ENCODE measurements at regions not wholly inside any gene's neighbourhood (a gene's known extent, or its start where the extent isn't known, plus 50 kb on each side); places are given as distances from the start of the nearest gene placed in this dataset.

DNA sequence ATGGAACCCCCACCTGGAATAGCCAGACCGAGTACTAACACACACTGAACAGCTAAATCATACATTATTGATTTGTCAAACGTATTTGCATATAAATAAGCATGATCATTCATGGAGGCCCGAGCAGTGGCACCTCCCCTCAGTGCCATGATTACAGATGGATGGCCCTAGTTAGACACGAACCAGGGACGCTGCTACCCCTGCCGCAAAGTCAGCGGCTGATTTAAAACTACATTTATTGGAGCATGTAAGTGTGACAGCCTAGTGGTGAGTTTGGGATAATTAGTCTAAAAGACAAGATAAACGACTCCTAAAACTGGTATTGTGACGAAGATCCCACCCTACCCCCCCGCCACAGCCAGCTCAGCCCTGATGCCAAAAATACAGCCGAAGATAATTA lies 159.1 kb upstream of the MAFB start:
- WGBS (ENCODE audit: extremely low coverage, insufficient coverage, low lambda C conversion rate) = no CpG with 5 or more reads among the region's 11 CpGs
- no peak overlapping the region for H3K9ac ChIP-seq (ENCODE audit: low read length)
- H2BK5ac ChIP-seq (ENCODE audit: low read length) = no peak overlapping the region
- no peak overlapping the region for H3K27ac ChIP-seq (ENCODE audit: low read depth, low read length)
- H3K4ac ChIP-seq (ENCODE audit: low read depth, low read length) = no peak overlapping the region
- H3K36me3 ChIP-seq (ENCODE audit: control insufficient read depth, insufficient read depth, low read length) = no peaks in the 10 kb centered on the region
- H2AK5ac ChIP-seq (ENCODE audit: low read length) = no peak overlapping the region
- H3K4me2 ChIP-seq (ENCODE audit: low read length) = no peak overlapping the region
- H4K8ac ChIP-seq (ENCODE audit: low read depth, low read length) = no peak overlapping the region
- H2BK15ac ChIP-seq (replicated peaks; ENCODE audit: low read depth) = no peak overlapping the region
- H3K4me1 ChIP-seq (ENCODE audit: control insufficient read depth, low read depth, low read length) = no peaks in the 10 kb centered on the region
- H3K4me3 ChIP-seq (ENCODE audit: low read length) = no peak overlapping the region
- no peak overlapping the region for H2BK120ac ChIP-seq (ENCODE audit: low read depth, low read length)
- no peak overlapping the region for H3K18ac ChIP-seq (ENCODE audit: low read length)
- H3K79me2 ChIP-seq (ENCODE audit: control insufficient read depth, insufficient read depth, low read length) = no peaks in the 10 kb centered on the region
- no peaks in the 10 kb centered on the region for H3K27me3 ChIP-seq (ENCODE audit: insufficient read depth, low read length, poor library complexity)
- no peak overlapping the region for H4K5ac ChIP-seq (ENCODE audit: low read length)
- H3K56ac ChIP-seq (ENCODE audit: low read length) = no peak overlapping the region
- DNase-seq = no peak
- H3K79me1 ChIP-seq (ENCODE audit: low read length) = no peaks in the 10 kb centered on the region
- no peak overlapping the region for H3K23ac ChIP-seq (ENCODE audit: low read length)

DNA sequence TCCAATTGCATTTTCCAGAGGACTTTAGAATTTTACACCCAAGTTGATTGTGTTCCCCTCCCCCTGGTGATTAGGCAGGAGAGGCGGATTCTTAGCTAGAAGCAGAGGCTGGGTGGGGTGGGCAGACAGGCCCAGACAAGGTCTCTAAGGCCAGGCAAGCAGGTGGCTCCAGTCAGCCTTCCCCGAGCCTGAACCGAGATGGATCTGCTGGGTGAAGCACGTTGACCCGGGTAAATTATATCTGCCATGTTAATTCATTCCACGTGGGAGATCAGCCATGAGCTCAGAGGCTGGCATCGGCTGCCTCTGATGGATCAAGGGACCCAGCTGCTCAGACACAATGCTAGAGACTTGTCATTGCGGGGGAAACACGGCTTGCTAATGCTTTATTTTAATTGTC lies 159.5 kb upstream of the MAFB start:
- no CpG with 5 or more reads among the region's 9 CpGs for WGBS (ENCODE audit: extremely low coverage, insufficient coverage, low lambda C conversion rate)
- Histone ChIP-seq H3K79me1 (ENCODE audit: low read length) (no peaks in the 10 kb centered on the region), H2BK15ac (replicated peaks; ENCODE audit: low read depth) (no peak overlapping the region), H3K56ac (ENCODE audit: low read length) (no peak overlapping the region), H3K4me3 (ENCODE audit: low read length) (no peak overlapping the region), H3K4me2 (ENCODE audit: low read length) (no peak overlapping the region), H4K8ac (ENCODE audit: low read depth, low read length) (no peak overlapping the region), H3K4me1 (ENCODE audit: control insufficient read depth, low read depth, low read length) (no peaks in the 10 kb centered on the region), H3K27me3 (ENCODE audit: insufficient read depth, low read length, poor library complexity) (no peaks in the 10 kb centered on the region), H2AK5ac (ENCODE audit: low read length) (no peak overlapping the region), H3K79me2 (ENCODE audit: control insufficient read depth, insufficient read depth, low read length) (no peaks in the 10 kb centered on the region), H3K27ac (ENCODE audit: low read depth, low read length) (no peak overlapping the region), H2BK120ac (ENCODE audit: low read depth, low read length) (no peak overlapping the region), H3K18ac (ENCODE audit: low read length) (no peak overlapping the region), H3K36me3 (ENCODE audit: control insufficient read depth, insufficient read depth, low read length) (no peaks in the 10 kb centered on the region), H3K4ac (ENCODE audit: low read depth, low read length) (no peak overlapping the region), H3K23ac (ENCODE audit: low read length) (no peak overlapping the region), H3K9ac (ENCODE audit: low read length) (no peak overlapping the region), H2BK5ac (ENCODE audit: low read length) (no peak overlapping the region), H4K5ac (ENCODE audit: low read length) (no peak overlapping the region)
- DNase-seq = no peak

DNA sequence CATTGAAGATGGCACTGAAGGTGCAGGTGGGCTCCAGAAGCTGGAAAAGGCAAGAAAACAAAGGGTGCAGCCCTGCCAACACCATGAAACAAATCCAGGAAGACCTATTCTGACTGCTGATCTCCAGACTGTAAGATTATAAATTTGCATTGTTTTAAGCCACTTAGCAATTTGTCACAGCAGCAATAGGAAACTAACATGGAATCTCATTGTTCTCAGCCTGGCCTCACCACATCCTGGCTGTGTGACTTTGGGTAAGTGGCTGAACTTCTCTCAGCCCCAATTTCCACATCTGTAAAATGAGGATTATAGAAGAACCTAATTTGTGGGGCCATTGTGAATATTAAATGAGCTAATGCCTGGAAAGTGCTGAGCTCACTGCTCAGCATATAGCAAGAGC lies 160.4 kb upstream of the MAFB start:
- H3K27ac ChIP-seq (ENCODE audit: low read depth, low read length) = no peak overlapping the region
- no peaks in the 10 kb centered on the region for H3K4me1 ChIP-seq (ENCODE audit: control insufficient read depth, low read depth, low read length)
- no peak overlapping the region for H2BK5ac ChIP-seq (ENCODE audit: low read length)
- H3K36me3 ChIP-seq (ENCODE audit: control insufficient read depth, insufficient read depth, low read length) = no peaks in the 10 kb centered on the region
- H3K79me2 ChIP-seq (ENCODE audit: control insufficient read depth, insufficient read depth, low read length) = no peaks in the 10 kb centered on the region
- H4K5ac ChIP-seq (ENCODE audit: low read length) = no peak overlapping the region
- H3K27me3 ChIP-seq (ENCODE audit: insufficient read depth, low read length, poor library complexity) = no peaks in the 10 kb centered on the region
- H3K9ac ChIP-seq (ENCODE audit: low read length) = no peak overlapping the region
- no peak overlapping the region for H3K4me3 ChIP-seq (ENCODE audit: low read length)
- no peak overlapping the region for H3K56ac ChIP-seq (ENCODE audit: low read length)
- no peak overlapping the region for H3K4me2 ChIP-seq (ENCODE audit: low read length)
- no peak overlapping the region for H4K8ac ChIP-seq (ENCODE audit: low read depth, low read length)
- DNase-seq = no peak
- H3K79me1 ChIP-seq (ENCODE audit: low read length) = no peaks in the 10 kb centered on the region
- no peak overlapping the region for H3K4ac ChIP-seq (ENCODE audit: low read depth, low read length)
- H2BK15ac ChIP-seq (replicated peaks; ENCODE audit: low read depth) = no peak overlapping the region
- H3K18ac ChIP-seq (ENCODE audit: low read length) = no peak overlapping the region
- no peak overlapping the region for H2BK120ac ChIP-seq (ENCODE audit: low read depth, low read length)
- H2AK5ac ChIP-seq (ENCODE audit: low read length) = no peak overlapping the region
- H3K23ac ChIP-seq (ENCODE audit: low read length) = no peak overlapping the region

DNA sequence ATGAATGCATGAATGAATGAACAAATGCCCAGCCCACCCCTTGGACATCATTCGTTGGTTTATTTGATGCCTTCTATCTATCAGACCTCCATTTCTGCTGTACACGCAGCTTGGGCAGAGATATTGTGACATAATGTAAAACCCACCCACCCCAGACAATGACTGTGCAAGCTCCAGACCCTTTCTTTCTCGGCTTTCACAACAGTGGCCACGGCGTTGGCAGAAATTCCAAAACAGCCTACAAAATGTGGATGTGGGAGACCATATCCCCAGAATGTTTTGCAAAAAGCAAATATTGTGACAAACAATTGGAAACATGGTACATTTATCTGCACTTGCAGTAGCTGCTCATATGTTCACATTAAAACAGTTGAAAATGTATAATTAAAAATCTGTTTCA lies 162.0 kb upstream of the MAFB start:
- Histone ChIP-seq H3K4ac (ENCODE audit: low read depth, low read length) (no peak overlapping the region), H3K4me2 (ENCODE audit: low read length) (no peak overlapping the region), H2BK120ac (ENCODE audit: low read depth, low read length) (no peak overlapping the region), H3K79me2 (ENCODE audit: control insufficient read depth, insufficient read depth, low read length) (no peaks in the 10 kb centered on the region), H2BK5ac (ENCODE audit: low read length) (no peak overlapping the region), H3K4me3 (ENCODE audit: low read length) (no peak overlapping the region), H3K18ac (ENCODE audit: low read length) (no peak overlapping the region), H2BK15ac (replicated peaks; ENCODE audit: low read depth) (no peak overlapping the region), H3K79me1 (ENCODE audit: low read length) (no peaks in the 10 kb centered on the region), H3K36me3 (ENCODE audit: control insufficient read depth, insufficient read depth, low read length) (no peaks in the 10 kb centered on the region), H4K8ac (ENCODE audit: low read depth, low read length) (no peak overlapping the region), H3K27ac (ENCODE audit: low read depth, low read length) (no peak overlapping the region), H3K27me3 (ENCODE audit: insufficient read depth, low read length, poor library complexity) (no peaks in the 10 kb centered on the region), H3K9ac (ENCODE audit: low read length) (no peak overlapping the region), H3K23ac (ENCODE audit: low read length) (no peak overlapping the region), H4K5ac (ENCODE audit: low read length) (no peak overlapping the region), H3K56ac (ENCODE audit: low read length) (no peak overlapping the region), H2AK5ac (ENCODE audit: low read length) (no peak overlapping the region), H3K4me1 (ENCODE audit: control insufficient read depth, low read depth, low read length) (no peaks in the 10 kb centered on the region)
- DNase-seq = no peak
- WGBS (ENCODE audit: extremely low coverage, insufficient coverage, low lambda C conversion rate) = no CpG with 5 or more reads among the region's 5 CpGs

DNA sequence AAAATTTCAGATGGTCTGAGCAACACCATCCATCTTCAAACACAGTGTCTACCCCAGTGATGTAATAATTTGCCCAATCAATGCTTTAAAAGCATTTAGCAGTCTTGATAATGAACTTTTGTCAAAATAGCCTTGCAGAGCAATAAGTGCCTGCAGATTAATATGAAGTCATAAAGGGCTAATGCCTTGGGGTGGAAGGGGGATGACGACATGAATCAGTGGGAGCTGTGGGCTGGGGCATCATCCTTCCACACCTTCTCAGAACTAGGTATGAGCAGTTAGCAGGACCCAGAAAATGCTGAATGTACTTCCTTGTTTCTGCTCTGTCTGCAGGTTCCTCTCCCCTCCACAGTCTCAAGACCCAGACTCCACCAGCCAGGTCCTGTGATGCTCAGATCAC lies 166.2 kb upstream of the MAFB start:
- Histone ChIP-seq H4K5ac (ENCODE audit: low read length) (no peak overlapping the region), H3K18ac (ENCODE audit: low read length) (no peak overlapping the region), H3K23ac (ENCODE audit: low read length) (no peak overlapping the region), H3K56ac (ENCODE audit: low read length) (no peak overlapping the region), H3K4me1 (ENCODE audit: control insufficient read depth, low read depth, low read length) (peaks cover 1% of the 10 kb centered on the region), H3K79me1 (ENCODE audit: low read length) (no peaks in the 10 kb centered on the region), H3K27me3 (ENCODE audit: insufficient read depth, low read length, poor library complexity) (no peaks in the 10 kb centered on the region), H2BK120ac (ENCODE audit: low read depth, low read length) (no peak overlapping the region), H4K8ac (ENCODE audit: low read depth, low read length) (no peak overlapping the region), H2BK15ac (replicated peaks; ENCODE audit: low read depth) (no peak overlapping the region), H3K9ac (ENCODE audit: low read length) (no peak overlapping the region), H3K4me3 (ENCODE audit: low read length) (no peak overlapping the region), H3K27ac (ENCODE audit: low read depth, low read length) (no peak overlapping the region), H3K79me2 (ENCODE audit: control insufficient read depth, insufficient read depth, low read length) (no peaks in the 10 kb centered on the region), H2BK5ac (ENCODE audit: low read length) (no peak overlapping the region), H3K4ac (ENCODE audit: low read depth, low read length) (no peak overlapping the region), H3K4me2 (ENCODE audit: low read length) (no peak overlapping the region), H3K36me3 (ENCODE audit: control insufficient read depth, insufficient read depth, low read length) (no peaks in the 10 kb centered on the region), H2AK5ac (ENCODE audit: low read length) (no peak overlapping the region)
- WGBS (ENCODE audit: extremely low coverage, insufficient coverage, low lambda C conversion rate) = no CpG with 5 or more reads among the region's 1 CpG
- DNase-seq = no peak

DNA sequence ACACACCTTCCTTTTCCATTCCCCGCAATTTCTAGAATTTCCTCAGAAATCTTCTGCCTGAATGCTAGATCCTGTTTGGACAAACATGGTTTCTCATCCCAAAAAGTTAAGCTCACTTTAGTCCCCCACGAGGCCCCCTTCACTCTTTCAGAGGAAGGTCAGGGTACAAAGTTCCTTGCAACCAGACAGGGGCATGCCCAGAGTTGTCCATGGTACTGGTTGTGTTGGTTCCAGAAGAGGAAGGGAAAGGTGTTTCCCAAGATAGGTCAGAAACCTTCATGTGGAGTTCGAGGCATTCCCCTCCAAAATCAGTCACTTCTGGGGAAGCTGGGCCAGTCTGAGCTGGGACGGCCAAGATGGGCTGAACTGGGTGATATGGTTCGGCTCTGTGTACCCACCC lies 167.6 kb upstream of the MAFB start:
- DNase-seq = no peak
- no peak overlapping the region for H2BK120ac ChIP-seq (ENCODE audit: low read depth, low read length)
- no peak overlapping the region for H3K23ac ChIP-seq (ENCODE audit: low read length)
- no peaks in the 10 kb centered on the region for H3K79me2 ChIP-seq (ENCODE audit: control insufficient read depth, insufficient read depth, low read length)
- no peak overlapping the region for H2BK5ac ChIP-seq (ENCODE audit: low read length)
- H3K4me1 ChIP-seq (ENCODE audit: control insufficient read depth, low read depth, low read length) = peaks cover 1% of the 10 kb centered on the region
- H4K8ac ChIP-seq (ENCODE audit: low read depth, low read length) = no peak overlapping the region
- H3K4ac ChIP-seq (ENCODE audit: low read depth, low read length) = no peak overlapping the region
- no peak overlapping the region for H4K5ac ChIP-seq (ENCODE audit: low read length)
- H3K4me2 ChIP-seq (ENCODE audit: low read length) = no peak overlapping the region
- no peaks in the 10 kb centered on the region for H3K36me3 ChIP-seq (ENCODE audit: control insufficient read depth, insufficient read depth, low read length)
- no peak overlapping the region for H3K27ac ChIP-seq (ENCODE audit: low read depth, low read length)
- H3K27me3 ChIP-seq (ENCODE audit: insufficient read depth, low read length, poor library complexity) = no peaks in the 10 kb centered on the region
- no peak overlapping the region for H3K9ac ChIP-seq (ENCODE audit: low read length)
- no peaks in the 10 kb centered on the region for H3K79me1 ChIP-seq (ENCODE audit: low read length)
- no peak overlapping the region for H2AK5ac ChIP-seq (ENCODE audit: low read length)
- H3K4me3 ChIP-seq (ENCODE audit: low read length) = no peak overlapping the region
- no peak overlapping the region for H3K18ac ChIP-seq (ENCODE audit: low read length)
- no peak overlapping the region for H2BK15ac ChIP-seq (replicated peaks; ENCODE audit: low read depth)
- no CpG with 5 or more reads among the region's 5 CpGs for WGBS (ENCODE audit: extremely low coverage, insufficient coverage, low lambda C conversion rate)
- no peak overlapping the region for H3K56ac ChIP-seq (ENCODE audit: low read length)

All from mesendoderm (in vitro differentiated cells).